OCI-LY7 (cell line): ENCODE measurements at regions not wholly inside any gene's neighbourhood (a gene's known extent, or its start where the extent isn't known, plus 50 kb on each side); places are given as distances from the start of the nearest gene placed in this dataset.

Experiments used
- BruUV-seq: library from RNA; stranded (reverse); fragments of 400-500 nt; replicated peaks from 2 replicates; lab custom pipeline; 2021; lab: Mats Ljungman, UMichigan
- CTCF ChIA-PET: fragments of 300-600 bp; sonication (Branson Sonifier 250); formaldehyde crosslinking; loops from one replicate; lab custom pipeline; 2022; ENCODE audit warnings: antibody characterized with exemption; ENCODE audit not compliant: unreplicated experiment; lab: Charles Lee
- POLR2A ChIA-PET: fragments of 300-600 bp; sonication (Branson Sonifier 250); formaldehyde crosslinking; loops from one replicate; lab custom pipeline; 2022; ENCODE audit warnings: antibody characterized with exemption; lab: Charles Lee
- DNase-seq: peaks from one replicate; pipeline ENCODE4 v3.0.0-alpha.2; 2015; ENCODE audit warnings: low spot score
- H2AFZ ChIP-seq: fragments of 200-600 bp; sonication (generic), shearing (Covaris generic); 2 replicates; pipeline ENCODE4 v1.6.1; 2014; ENCODE audit warnings: mild to moderate bottlenecking, antibody characterized with exemption, low read length, moderate library complexity
- H3K27ac ChIP-seq: fragments of 200-600 bp; sonication (generic); 2 replicates; pipeline ENCODE4 v1.5.1; 2014; ENCODE audit warnings: mixed run types, low read depth, mild to moderate bottlenecking, moderate library complexity, low read length, inconsistent platforms; ENCODE audit not compliant: poor library complexity, severe bottlenecking
- H3K36me3 ChIP-seq: fragments of 200-600 bp; sonication (generic); 2 replicates; pipeline ENCODE4 v1.6.1; 2014; ENCODE audit warnings: mild to moderate bottlenecking, antibody characterized with exemption, low read length, moderate library complexity, mixed read lengths; ENCODE audit not compliant: insufficient read depth
- H3K4me1 ChIP-seq: fragments of 200-600 bp; sonication (generic); 2 replicates; pipeline ENCODE4 v1.5.1; 2014; ENCODE audit warnings: mild to moderate bottlenecking, low read length; ENCODE audit not compliant: insufficient read depth, poor library complexity, severe bottlenecking
- H3K4me2 ChIP-seq: fragments of 200-600 bp; sonication (generic); 2 replicates; pipeline ENCODE4 v1.6.1; 2014; ENCODE audit warnings: mild to moderate bottlenecking, low read length
- H3K4me3 ChIP-seq: fragments of 200-600 bp; sonication (generic); 2 replicates; pipeline ENCODE4 v1.5.1; 2014; ENCODE audit warnings: mild to moderate bottlenecking, low read depth, low read length; ENCODE audit not compliant: poor library complexity, severe bottlenecking
- H3K79me2 ChIP-seq: fragments of 200-600 bp; sonication (generic); 2 replicates; pipeline ENCODE4 v1.6.1; 2016; ENCODE audit warnings: low read depth, mild to moderate bottlenecking, low read length, moderate library complexity, mixed read lengths; ENCODE audit not compliant: insufficient read depth
- H3K9me2 ChIP-seq: fragments of 200-600 bp; sonication (generic); 2 replicates; pipeline ENCODE4 v1.6.1; 2016; ENCODE audit warnings: mild to moderate bottlenecking, low read length, mixed read lengths; ENCODE audit not compliant: insufficient read depth
- H3K9me3 ChIP-seq: fragments of 200-600 bp; sonication (generic); 2 replicates; pipeline ENCODE4 v1.6.1; 2014; ENCODE audit warnings: mild to moderate bottlenecking, mixed run types, low read length, mixed read lengths
- H4K20me1 ChIP-seq: fragments of 200-600 bp; sonication (generic); 2 replicates; pipeline ENCODE4 v1.6.1; 2014; ENCODE audit warnings: mild to moderate bottlenecking, antibody characterized with exemption, low read length, moderate library complexity, mixed read lengths; ENCODE audit not compliant: insufficient read depth
- CTCF ChIP-seq: fragments of 200-600 bp; sonication (generic); conservative IDR thresholded peaks from 2 replicates; pipeline ENCODE4 v1.5.1; 2014; ENCODE audit warnings: mild to moderate bottlenecking, antibody characterized with exemption, low read length, moderate library complexity, mixed read lengths
- EZH2phosphoT487 ChIP-seq: fragments of 200-600 bp; sonication (generic); IDR thresholded peaks from 2 replicates; pipeline ENCODE4 v1.6.1; 2018; ENCODE audit warnings: low read depth, borderline replicate concordance, mild to moderate bottlenecking, mixed run types, antibody characterized with exemption, low read length, moderate library complexity, mixed read lengths
- intact Hi-C: fragments of 100-400 bp; cut with micrococcal nuclease; formaldehyde crosslinking; loops from one replicate; pipeline ENCODE4 v1.10.0; 2022; ENCODE audit not compliant: unreplicated experiment

GRCh38 chr3:33949074-33949473 is 150.6 kb downstream of the PDCD6IP start:
- Histone ChIP-seq H3K4me1 (no peaks in the 10 kb centered on the region), H3K9me2 (no peaks in the 10 kb centered on the region), H3K79me2 (no peaks in the 10 kb centered on the region), H3K36me3 (no peaks in the 10 kb centered on the region), H3K4me2 (no peak overlapping the region), H3K4me3 (no peak overlapping the region), H2AFZ (no peak overlapping the region), H3K9me3 (no peaks in the 10 kb centered on the region), H3K27ac (no peak overlapping the region), H4K20me1 (no peaks in the 10 kb centered on the region)
- BruUV-seq = no TSS peak
- intact Hi-C loops = no loop called here
- POLR2A ChIA-PET = no interaction called here
- no peak for TF ChIP-seq CTCF
- TF ChIP-seq EZH2phosphoT487 = no peak
- no peak for DNase-seq
- CTCF ChIA-PET = no interaction called here

GRCh38 chr3:33954956-33955355 is 156.5 kb downstream of the PDCD6IP start:
- intact Hi-C loops = no loop called here
- H3K9me3 ChIP-seq = no peaks in the 10 kb centered on the region
- no peaks in the 10 kb centered on the region for H3K79me2 ChIP-seq
- no peaks in the 10 kb centered on the region for H3K4me1 ChIP-seq
- H3K36me3 ChIP-seq = no peaks in the 10 kb centered on the region
- BruUV-seq = no TSS peak
- no peaks in the 10 kb centered on the region for H4K20me1 ChIP-seq
- DNase-seq = peak; percentile 43
- H3K4me2 ChIP-seq = no peak overlapping the region
- no peaks in the 10 kb centered on the region for H3K9me2 ChIP-seq
- ChIA-PET POLR2A (no interaction called here), CTCF (no interaction called here)
- H3K27ac ChIP-seq = no peak overlapping the region
- TF ChIP-seq EZH2phosphoT487 (no peak), CTCF (peak; percentile 78)
- no peak overlapping the region for H2AFZ ChIP-seq
- no peak overlapping the region for H3K4me3 ChIP-seq

GRCh38 chr3:33956206-33956605 is 157.8 kb downstream of the PDCD6IP start:
- POLR2A ChIA-PET = no interaction called here
- Histone ChIP-seq H3K36me3 (no peaks in the 10 kb centered on the region), H2AFZ (no peak overlapping the region), H3K4me3 (no peak overlapping the region), H3K27ac (no peak overlapping the region), H3K79me2 (no peaks in the 10 kb centered on the region), H3K4me2 (no peak overlapping the region), H3K4me1 (no peaks in the 10 kb centered on the region), H3K9me3 (no peaks in the 10 kb centered on the region), H3K9me2 (no peaks in the 10 kb centered on the region), H4K20me1 (no peaks in the 10 kb centered on the region)
- no TSS peak for BruUV-seq
- CTCF ChIA-PET = no interaction called here
- intact Hi-C loops = no loop called here
- no peak for DNase-seq
- TF ChIP-seq EZH2phosphoT487 (no peak), CTCF (no peak)
